ENCODE measurements at regions not wholly inside any gene's neighbourhood (a gene's known extent, or its start where the extent isn't known, plus 50 kb on each side); places are given as distances from the start of the nearest gene placed in this dataset.
"Not testable (repeated sequence)": the region's sequence is repeated elsewhere in the genome, so short reads cannot be mapped to it uniquely, and the experiment has no call there.

- no peak for DNase-seq (ENCODE audit: low read depth, low spot score)
These were observed 56.2 kb upstream of the ANXA1 start for GRCh38 chr9:73095425-73095824.

- DNase-seq (ENCODE audit: low read depth, low spot score): no peak
These were observed 57.8 kb upstream of the ANXA1 start for GRCh38 chr9:73093740-73094379.

DNA sequence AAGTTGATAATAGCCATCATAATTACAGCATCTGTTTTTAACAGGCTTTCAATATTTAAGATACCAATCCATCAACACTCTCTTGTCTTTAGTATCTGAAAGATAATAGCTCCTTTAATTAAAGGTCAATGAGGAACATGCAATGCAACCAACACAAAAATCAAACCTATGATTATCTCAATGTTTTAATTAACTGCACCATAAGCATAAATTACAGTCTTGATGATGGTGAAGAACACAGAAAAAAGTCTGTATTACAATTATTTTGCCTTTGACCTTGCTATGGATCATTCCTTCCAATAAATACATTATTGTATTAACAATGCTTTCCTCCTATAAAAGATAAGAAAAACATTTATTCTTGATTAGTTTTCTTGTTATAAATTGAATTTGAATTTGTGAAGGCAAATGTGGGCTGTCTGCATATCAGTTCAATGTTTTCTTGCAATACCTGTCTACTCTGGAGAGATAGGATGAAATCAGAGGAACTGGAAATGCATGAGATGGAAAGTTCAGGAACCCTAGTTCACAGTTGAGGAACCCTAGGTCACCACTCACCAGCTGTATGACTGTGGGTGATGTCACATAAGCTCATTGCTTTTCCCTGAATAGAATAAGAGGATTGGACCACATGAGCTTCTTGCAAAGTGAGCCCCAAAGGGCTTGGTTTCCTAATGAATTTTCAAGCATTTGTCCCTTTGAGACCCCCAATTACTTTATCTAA, 58.5 kb upstream of the ANXA1 start:
- no peak for DNase-seq (ENCODE audit: low read depth, low spot score)

GRCh38 chr9:73091909-73092308, 59.8 kb upstream of the ANXA1 start:
- DNase-seq (ENCODE audit: low read depth, low spot score): no peak

DNA sequence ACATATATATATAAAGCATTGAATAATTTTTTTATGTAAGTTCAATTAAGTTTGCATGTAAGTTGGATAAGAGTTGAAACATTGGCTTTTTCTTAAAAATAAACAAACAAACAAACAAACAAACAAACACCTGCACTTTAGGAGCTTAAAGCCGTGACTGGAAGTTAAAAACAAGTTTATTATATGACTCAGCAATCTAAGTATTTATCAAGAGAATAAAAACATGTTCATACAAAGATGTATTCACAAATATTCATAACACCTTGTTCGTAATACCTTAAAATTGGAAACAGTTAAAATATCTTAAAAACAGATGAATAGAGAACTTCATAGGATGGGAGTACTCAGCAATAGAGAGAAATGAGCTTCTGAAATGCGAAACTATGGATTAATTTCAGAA, 61.5 kb upstream of the ANXA1 start:
- no peak for DNase-seq (ENCODE audit: low read depth, low spot score)

GRCh38 chr9:73089304-73089985, 62.2 kb upstream of the ANXA1 start:
- DNase-seq (ENCODE audit: low read depth, low spot score): no peak

- not testable (repeated sequence) for DNase-seq (ENCODE audit: low read depth, low spot score)
These were observed 63.8 kb upstream of the ANXA1 start for GRCh38 chr9:73087876-73088275.

GRCh38 chr9:73083519-73083918, 68.1 kb upstream of the ANXA1 start:
- no peak for DNase-seq (ENCODE audit: low read depth, low spot score)

GRCh38 chr9:73081979-73082657, 69.5 kb upstream of the ANXA1 start:
- DNase-seq (ENCODE audit: low read depth, low spot score): no peak

- DNase-seq (ENCODE audit: low read depth, low spot score): no peak
These were observed 71.5 kb upstream of the ANXA1 start for GRCh38 chr9:73080110-73080694.

GRCh38 chr9:73079326-73079725, 72.3 kb upstream of the ANXA1 start:
- no peak for DNase-seq (ENCODE audit: low read depth, low spot score)

- no peak for DNase-seq (ENCODE audit: low read depth, low spot score)
These were observed 74.0 kb upstream of the ANXA1 start for GRCh38 chr9:73077625-73078030.

- no peak for DNase-seq (ENCODE audit: low read depth, low spot score)
These were observed 74.7 kb upstream of the ANXA1 start for GRCh38 chr9:73076970-73077369.

GRCh38 chr9:73074176-73074708, 77.4 kb upstream of the ANXA1 start:
- no peak for DNase-seq (ENCODE audit: low read depth, low spot score)

- no peak for DNase-seq (ENCODE audit: low read depth, low spot score)
These were observed 78.1 kb upstream of the ANXA1 start for GRCh38 chr9:73073337-73074175.

DNA sequence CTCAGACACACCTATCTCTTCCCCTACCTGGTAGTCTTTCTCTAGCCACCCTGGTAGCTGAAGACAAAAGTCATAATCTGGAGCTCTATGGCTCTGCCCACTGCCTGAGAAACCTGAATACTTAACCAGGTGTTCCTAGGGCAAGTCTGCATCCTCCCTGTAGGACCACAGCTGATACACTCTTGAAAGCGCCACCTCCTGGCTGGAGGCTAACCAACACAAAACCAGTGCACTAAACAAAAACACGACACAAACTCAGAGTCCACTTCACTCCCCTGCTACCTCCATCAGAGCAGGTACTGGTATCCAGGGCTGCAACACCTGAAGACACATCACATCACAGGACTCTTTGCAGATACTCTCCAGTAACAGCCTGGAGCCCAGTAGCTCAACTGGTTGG, 84.6 kb upstream of the ANXA1 start:
- no peak for DNase-seq (ENCODE audit: low read depth, low spot score)

GRCh38 chr9:73065439-73065838, 86.2 kb upstream of the ANXA1 start:
- DNase-seq (ENCODE audit: low read depth, low spot score): no peak

DNA sequence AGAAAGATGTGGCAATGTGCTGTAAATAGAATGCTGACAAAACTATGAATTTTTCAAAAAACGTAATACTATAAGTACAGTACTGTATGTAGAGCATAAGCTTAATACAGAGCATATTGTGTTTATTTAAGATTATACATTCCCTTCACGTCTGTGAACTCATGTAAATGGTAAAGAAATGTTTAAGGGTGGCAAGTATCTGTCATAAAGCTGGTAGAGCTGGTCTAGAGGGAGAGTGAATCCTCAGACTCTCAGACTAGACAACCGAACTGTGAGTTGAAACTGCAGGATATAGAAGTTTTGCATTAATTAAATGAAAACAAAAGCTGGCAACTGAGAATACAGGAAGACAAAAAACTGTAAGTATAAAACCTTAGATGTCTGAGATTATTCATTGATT, 87.3 kb upstream of the ANXA1 start:
- no peak for DNase-seq (ENCODE audit: low read depth, low spot score)

DNA sequence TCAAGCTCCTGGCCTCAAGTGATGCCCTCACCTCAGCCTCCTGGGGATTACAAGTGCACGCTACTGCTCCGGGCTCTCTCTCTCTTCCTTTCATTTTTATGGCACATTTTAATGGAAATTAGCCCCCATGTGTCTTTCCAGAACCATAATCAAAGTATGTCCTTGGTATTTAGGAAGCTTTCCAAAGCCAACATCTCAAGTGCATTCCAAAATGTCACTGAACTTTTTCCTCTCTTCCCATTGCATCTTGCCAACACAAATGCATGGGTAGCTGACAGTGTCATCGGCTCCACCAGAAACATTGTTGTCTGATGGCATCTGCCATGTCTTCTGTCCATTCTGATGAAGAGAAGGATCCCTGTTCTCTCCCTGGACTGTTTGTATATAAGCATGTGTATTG, 90.5 kb upstream of the ANXA1 start:
- DNase-seq (ENCODE audit: low read depth, low spot score): no peak

GRCh38 chr9:73059247-73059646, 92.4 kb upstream of the ANXA1 start:
- DNase-seq (ENCODE audit: low read depth, low spot score): no peak

- DNase-seq (ENCODE audit: low read depth, low spot score): no peak
These were observed 95.4 kb upstream of the ANXA1 start for GRCh38 chr9:73056245-73056644.
